Right kidney (tissue), 1 donor: ENCODE measurements at regions not wholly inside any gene's neighbourhood (a gene's known extent, or its start where the extent isn't known, plus 50 kb on each side); places are given as distances from the start of the nearest gene placed in this dataset.

ENCODE experiments used
- DNase-seq: peaks from one replicate; pipeline ENCODE4 v3.0.0-alpha.2; 2016

DNA sequence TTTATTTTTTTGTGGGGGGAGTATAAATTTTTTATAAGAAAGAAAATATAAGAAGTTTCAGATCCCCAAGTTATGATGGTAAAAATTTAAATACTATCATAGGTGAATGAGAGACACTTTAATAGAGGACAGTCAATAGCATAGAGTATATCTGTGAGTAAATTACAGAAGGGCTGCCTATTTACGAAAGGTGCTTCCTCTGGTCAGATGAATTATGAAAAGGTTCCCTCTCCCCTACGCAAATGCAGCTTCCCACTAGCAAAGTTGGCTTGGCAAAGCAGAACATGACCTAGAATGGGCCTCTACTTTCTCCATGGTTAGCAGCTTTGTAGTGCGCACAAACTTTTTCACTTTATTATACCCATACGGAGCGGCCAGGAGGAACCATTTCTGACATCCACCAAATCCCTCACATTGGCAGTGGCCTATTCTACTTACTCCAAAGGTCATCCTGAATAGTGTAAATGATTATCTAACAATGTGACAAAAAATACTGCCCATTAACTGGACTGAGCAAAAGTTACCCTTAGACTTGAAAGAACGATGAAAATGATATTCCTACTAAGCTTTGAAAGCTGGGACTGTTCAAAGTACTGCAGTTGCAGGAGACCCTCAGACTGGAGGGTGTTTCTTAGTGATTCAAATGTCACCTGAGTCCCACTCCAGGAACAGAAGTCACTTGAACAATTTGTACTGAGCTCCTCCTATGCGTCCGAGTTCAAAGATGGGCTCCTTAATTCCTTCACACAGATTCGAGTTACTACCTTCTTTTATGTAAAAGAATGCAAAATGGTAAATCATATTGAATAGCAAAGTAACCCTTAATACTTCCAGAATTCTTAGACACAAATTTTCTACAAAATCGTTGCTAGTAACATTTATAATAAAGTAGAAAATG is 148.5 kb downstream of the NOL4 start:
- DNase-seq = no peak

DNA sequence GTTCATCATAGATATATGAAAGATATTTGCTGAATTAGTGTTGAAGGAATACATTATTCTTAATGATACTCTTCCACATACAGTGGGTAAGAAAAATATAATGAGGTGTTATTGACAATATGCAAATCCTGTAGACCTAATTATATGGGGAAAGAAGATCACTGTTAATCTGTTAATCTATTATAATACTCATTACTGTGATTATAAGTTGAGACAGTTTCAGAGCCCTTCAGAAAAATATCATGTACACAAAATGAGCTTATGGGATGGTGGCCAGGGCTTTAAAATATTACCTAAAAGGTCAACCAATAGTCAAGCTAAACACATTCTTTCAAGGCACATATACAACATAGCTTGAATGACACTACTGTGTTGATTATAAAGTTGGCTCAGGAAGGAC is 163.5 kb downstream of the NOL4 start:
- no peak for DNase-seq

DNA sequence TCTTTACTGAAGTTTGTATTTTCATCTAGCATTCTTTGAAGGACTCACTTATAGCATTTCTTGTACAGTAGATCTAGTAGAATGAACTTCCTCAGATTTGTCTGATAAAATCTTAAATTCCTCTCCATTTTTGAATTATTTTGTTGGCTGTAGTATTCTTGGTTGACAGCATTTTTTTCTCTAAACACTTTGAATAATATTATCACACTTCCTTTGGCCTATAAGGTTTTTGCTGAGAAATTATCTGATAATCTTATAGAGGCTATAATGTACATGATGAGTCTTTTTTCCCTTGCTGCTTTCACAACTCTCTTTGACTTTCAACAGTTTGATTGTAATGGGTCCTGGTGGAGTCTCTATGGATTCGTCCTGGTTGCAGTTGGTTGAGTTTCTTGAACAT is 169.5 kb downstream of the NOL4 start:
- no peak for DNase-seq

DNA sequence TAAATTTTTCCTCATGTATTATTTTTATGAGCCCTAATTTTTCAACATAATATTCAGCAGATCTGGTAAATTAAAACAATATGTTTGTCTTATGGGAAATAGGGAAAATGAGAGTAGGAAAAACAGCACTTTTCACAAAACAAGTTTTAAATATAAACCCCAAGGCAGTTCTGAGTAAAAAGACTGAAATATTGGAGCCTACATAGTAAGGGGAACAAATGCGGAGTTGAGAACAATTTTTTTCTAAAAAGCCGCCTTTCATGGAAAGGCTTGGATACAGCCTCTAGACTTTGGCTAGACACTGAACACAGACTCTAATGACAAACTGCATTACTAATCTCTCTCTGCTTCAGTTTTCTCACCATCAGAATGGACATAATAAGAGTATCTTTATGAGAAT is 174.1 kb downstream of the NOL4 start:
- DNase-seq = no peak

DNA sequence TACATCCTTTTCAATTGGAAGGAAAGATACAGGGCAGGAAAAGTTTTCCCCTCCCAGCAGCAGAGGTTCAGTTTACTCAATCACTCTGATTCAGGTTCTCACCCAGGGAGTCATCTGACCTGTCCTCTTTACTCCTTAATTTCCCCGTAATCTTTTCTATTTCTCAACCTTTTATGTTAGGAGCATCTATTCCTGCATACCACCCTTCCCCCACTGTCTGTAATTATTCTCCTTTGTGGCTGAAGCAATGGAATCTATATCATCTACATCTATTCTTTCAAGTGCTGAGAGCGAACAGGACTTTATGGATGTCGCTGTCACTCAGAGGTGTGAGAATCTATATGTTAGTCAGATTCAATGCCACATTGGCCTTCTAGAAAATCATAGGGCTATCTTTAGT is 175.2 kb downstream of the NOL4 start:
- no peak for DNase-seq

DNA sequence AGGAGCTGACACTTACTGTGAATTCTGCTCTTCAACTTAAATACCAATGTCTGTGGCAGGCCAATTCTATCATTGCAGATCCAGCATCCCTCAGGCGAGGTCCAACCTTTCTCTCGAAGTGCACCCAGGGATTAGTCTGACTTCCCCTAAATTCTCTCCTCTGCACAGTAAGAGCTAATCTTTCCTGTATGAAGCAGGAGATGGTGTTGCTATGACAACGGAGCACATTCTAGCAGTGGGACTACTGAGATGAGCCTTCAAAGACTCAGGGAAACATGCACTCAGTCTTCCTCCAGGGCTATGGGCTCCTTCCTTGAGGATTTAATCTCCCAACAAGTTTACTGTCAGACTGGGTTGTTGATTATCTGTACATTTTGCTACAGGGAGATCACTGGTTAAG is 176.3 kb downstream of the NOL4 start:
- DNase-seq = no peak

DNA sequence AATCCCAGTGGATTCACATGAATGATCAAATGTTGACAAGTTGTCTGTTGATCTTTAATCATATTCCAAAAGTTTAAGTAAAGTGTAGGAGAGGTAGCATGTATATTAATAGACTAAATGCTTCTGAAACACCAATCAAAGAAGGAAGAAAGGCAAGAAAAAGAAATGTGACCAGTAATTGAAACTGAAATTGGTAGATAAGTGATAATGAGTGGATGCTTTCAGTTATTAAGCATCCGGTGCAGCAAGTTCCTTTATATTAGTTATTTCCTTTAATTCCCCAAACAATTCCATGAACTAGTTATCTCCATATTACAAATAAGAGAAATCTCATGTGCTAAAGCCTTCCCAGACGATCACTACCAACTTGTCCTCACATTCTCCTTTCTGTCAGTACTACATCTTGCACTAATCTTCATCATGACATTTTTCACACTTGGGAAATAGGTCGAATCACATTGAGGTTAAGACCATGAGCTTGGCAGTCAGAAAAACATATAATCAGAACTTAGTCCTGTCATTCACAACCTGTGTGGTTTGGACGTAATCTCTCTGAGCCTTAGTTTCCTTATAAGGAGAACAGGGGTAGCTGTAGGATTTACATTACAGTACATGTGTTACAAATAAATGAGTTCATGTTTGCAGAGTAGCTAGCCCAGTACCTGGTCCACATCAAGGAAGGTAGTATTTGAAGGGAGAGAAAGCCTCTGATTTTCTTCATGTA is 182.1 kb downstream of the NOL4 start:
- no peak for DNase-seq

DNA sequence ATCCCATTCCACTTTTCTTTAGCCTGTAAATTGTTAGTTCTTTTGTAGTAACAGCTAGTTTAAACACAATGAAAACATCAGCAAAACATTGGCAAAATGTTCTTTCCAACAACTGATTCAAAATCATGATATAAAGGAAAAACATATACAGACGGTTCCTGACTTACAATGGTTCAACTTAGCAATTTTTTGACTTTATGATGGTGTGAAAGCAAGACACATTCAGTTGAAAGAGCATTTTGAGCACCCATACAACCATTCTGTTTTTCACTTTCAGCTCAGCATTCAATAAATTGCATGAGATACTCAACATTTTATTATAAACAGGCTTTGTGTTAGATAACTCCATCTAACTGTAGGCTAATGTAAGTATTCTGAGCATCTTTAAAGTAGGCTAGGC is 185.1 kb downstream of the NOL4 start:
- DNase-seq = no peak

DNA sequence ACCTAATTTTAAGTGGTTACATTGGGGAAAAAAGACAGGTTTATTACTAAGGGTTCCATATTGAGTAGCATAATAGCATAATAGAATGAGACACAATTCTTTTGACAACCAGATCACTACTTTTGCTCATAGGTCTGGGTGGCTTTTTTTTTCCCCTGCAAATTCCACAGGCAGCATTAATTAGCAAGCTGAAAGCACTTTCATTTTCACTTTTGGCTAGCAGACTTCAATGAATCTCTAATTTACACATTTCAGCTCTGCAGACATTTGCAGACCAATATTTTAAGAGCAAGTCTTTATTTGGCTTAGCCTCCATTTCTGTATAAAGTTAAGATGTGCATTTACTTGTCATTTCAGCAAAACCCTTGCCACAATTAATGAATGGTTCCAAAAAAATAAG is 185.5 kb downstream of the NOL4 start:
- DNase-seq = no peak

DNA sequence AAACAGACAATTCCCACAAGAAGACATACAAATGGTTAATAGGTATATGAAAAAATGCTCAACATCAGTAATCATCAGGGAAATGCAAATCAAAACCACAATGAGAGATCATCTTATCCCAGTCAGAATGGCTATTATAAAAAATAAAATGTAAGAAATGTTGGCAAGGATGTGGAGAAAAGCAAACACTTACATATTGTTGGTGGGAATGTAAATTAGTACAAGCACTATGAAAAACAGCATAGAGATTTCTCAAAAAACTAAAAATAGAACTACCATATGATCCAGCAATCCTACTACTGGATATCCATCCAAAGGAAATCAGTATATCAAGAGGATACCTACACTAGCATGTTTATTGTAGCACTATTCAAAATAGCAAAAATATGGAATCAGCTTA is 186.6 kb downstream of the NOL4 start:
- DNase-seq = no peak

DNA sequence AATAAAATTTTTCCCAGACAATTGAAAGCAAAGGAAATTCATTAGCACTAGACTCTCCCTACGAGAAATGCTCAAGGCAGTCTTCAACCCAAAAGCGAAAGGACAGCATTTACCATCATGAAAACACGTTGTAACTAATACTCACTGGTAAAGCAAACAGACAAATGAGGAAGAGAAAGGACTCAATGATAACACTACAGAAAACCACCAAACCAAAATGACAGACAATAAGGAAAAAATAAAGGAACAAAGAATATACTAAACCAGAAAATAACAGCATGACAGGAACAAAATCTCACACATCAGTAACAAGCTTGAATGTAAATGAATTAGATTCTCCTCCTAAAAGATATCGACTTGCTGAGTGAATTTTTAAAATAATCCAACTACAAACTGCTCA is 190.7 kb downstream of the NOL4 start:
- no peak for DNase-seq

DNA sequence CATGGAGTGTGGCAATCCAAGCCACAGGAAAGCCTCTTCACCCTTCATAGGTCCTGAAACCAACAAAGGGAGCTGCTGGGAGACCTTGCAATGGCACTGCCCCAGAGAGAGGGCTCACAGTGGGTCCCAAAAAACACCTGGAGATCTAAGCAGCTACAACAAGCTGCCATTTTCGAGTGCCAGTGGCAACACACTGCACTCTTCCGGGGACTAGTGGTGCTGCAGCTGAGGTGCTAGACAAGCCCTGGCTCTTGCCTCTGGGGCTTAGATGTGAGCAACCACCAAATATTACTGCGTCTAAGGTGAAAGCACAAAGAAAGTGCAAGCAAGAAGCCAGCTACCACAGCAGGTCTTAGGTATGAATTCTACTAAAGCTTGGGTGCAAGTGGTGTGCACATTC is 192.9 kb downstream of the NOL4 start:
- no peak for DNase-seq

DNA sequence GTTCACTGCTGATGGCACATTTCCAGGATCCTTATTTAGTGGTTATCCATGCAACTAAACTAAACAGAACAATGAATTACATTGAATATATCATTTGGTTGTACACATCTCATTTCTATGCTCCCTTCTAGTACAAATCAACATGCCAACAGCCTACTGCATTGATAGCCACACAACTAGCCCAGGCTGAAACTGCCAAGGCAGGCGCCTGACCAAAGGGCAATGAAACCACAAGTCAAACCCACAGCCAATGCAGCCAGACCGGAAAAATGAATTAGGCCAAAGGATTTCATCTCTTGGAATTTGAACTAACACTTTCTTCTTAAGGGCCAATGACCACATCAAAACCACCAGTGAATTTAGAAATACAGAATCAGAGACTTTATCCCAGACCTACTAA is 196.4 kb downstream of the NOL4 start:
- no peak for DNase-seq

DNA sequence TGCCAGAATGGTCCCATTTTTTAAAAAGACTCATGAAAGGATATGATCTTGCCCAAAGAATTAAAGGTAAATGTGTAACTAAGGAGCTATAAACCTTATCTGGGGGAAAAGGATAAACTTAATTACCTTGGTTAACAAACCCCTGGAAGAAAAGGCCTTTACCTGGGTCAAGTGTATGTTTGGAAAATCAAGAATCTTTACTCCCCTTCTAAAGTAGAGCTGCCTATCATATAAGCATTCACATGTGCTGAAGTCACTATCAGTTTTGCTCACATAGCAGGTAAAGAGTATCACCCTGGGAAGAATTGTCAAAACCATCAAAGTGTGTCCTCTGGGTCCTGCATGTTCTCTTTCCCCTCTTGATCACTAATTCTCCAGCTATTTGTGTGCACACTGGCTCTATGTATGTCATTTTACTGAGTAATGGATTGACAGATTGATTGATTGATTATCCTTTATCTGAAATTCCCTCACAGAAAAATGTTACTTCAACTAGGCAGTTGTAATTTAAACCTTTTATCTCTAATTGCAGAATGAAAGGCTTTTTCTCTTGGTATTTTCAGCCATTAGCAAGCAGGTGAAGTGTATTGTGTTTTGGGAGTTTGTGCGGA is 199.4 kb downstream of the NOL4 start:
- no peak for DNase-seq

DNA sequence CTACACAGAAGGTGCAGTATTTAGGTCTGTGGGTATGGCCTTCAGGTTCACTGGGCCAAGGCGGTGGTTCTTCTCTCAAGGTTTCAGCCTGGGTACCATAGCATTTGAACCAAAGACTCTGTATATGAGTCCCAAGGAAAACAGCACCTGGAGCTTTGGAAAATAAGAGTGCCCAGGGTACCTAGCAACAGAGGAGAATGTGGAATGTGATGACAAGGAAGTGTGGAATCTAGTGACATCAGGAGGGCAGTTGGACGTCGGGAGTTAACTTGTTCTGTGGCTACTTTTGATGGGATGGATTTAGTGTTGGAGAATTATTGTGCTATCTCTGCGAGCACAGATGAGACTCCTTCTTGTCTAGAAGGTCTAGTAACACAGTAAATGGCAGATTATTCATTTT is 201.2 kb downstream of the NOL4 start:
- no peak for DNase-seq

DNA sequence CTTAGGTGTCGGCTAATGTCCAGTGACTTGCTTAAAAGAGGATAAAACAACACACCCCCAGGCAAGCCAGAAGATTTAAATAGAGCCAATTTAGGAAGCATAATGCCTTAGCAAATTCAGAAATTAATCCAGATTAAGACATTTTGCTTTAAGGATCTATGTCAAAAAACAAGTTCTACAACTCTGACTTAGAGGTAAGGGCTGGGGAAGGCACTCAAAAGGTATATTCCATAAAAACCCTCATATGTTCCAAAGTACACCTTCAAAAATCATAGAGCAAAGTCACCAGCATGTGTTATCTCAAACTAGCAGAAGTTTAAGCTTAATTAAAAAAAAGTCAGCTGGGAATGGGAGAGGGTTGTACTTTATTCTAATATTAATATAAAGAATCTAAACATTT is 206.4 kb downstream of the NOL4 start:
- DNase-seq = no peak

DNA sequence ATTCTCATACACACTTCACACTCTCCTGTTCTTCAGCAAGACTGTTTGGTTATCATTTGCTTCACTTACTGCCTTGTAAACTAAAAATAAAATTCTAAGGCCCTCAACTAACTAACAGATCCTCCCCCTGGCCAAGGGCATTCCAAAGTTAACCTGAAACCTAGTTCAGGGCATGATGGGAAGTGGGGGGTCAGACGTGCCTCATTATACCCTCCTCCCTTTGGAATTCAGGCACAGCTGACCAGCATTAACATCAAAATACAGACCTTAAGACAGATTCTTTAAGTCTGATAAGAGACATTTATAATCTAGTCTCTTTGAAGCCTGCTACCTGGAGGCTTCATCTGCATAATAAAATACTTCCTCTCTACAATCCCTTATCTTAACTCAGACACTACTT is 221.0 kb downstream of the NOL4 start:
- no peak for DNase-seq

DNA sequence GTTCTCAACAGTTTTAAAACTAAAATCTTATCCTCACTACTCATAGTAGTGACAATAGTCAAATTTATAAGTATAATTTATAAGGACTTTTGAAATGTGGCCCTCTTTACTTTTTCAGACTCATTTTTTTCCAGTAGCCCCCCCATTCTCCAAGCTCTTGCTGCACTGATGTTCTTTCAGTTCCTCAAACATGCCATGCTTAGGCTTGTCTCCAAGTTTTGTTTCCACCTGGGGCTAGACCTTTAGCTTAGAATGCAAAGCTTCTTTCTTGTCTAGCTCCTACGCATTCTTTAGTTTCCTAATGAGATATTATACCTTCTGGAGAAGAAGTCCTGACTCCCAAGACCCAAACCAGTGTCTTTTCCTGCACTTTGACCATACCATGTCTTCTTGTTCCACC is 222.6 kb downstream of the NOL4 start:
- DNase-seq = no peak

DNA sequence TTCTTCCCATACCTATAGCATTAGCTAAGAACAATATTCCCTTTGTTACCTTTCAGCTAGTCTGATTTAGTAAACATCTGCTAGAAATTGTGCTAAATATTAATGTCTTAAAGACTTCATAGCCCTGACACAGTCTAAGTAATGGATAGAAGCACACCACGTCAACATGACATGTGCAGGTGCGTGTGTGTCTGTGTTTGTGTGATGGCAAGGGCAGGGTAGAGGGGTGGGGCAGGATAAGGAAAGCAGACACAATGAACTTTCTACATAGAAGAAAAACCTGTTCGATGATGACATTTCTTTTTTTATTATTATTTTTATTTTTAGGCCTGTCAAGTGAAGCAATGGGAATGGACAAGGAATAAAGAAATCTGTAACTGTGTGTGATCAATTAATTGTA is 223.3 kb downstream of the NOL4 start:
- no peak for DNase-seq

DNA sequence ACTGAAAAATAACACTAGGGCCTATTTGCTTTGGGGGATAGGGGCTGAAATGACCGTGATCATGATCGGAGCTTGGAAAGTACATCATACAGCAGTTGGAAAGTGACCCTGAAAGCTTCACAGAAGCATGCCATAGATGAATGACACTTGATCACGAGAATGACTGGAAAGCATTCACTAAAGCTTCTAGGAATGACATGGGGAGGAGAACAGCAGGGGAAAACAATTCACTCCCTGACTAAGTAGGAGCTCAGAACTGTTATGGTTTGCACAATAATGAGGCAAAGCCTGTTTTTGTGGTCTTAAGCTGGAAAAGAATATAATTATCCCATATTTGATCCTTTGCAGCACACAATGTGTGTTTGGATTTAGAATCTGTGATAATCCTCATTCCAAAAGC is 237.5 kb downstream of the NOL4 start:
- DNase-seq = no peak

DNA sequence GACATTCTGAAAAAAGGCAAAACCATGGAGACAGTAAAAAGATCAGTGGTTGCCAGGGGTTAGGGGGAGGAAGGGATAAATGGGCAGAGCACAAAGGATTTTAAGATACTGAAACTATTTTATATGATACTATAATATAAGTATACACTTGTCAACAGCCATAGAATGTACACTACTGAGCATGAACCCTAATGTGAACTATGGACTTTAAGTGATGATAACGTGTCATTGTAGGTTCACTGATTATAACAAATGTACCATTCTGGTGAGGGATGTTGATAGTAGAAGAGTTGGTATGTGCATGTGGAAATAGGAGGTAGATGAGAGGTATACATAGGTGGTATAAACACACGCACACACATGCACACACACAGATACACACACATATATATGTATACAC is 241.6 kb downstream of the NOL4 start:
- no peak for DNase-seq

DNA sequence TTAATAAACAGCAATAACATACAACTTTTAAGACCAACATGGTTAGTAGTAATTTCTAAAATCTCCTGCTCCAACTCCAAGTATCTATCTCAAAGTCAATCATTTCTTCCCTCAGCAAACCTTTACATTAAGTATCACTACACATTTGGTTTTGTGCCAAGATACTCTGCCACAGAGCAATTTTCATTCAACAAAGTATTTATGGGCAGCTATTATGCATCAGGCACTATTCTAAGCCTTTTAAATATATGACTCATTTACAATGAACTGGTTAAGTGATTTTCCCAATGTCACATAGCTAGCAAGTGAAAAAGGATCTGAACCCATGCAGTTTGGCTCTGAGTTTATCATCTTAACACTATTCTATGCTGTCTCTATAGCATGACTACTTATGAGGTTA is 264.3 kb downstream of the NOL4 start:
- no peak for DNase-seq

DNA sequence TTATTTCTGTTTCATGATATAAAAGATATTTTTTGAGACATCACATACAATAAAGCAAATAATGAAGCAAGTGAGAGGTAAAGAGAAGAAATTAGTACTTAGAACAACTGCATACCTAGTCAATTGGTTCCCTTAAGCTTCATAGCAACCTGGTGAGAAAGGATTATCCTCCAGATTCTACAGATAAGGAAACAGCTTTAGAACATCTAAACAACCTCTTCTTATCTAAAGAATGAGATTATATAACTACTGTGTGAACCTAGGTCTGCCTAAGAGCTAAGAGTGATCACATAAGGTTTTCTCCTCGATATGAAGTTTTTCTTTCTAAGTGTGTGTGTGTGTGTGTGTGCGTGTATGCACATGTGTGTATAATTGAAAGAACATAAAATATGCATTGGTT is 265.1 kb downstream of the NOL4 start:
- no peak for DNase-seq

DNA sequence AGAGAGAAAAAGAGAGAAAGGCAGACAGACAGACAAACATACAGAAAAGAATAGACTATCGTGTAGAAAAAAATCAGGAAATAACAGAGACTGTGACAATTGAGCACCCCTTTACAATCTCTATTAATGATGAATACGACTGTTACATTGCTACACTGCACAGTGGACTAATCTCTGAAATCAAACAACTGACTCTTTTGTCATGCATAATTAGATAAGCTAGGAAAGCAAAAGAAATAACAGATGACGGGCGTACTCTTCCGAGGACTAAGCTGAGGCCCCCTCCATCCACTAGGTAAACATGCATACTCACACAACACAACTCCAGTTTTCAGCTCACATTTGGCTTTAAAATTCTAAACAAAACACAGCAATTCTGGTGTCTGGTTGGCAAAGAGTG is 267.0 kb downstream of the NOL4 start:
- DNase-seq = no peak
